ENCODE measurements at regions not wholly inside any gene's neighbourhood (a gene's known extent, or its start where the extent isn't known, plus 50 kb on each side); places are given as distances from the start of the nearest gene placed in this dataset.

DNA sequence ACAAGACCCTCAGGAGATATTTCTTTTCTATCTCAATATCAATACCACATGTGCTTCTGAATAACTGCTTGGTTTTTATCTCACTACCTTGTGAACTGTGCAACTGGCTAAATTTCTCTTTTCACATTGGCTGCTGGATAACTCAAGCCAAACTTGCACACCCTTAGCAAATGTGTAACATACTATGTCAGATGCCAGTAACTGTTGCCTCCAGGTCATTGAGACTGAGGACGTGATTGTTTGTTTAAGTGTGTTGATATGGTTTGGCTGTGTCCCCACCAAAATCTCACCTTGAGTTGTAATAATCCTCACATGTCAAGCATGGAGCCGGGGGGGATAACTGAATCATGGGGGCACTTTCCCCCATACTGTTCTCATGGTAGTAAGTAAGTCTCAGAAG is 90.2 kb upstream of the LIN7C start:
- H2AK5ac ChIP-seq (ENCODE audit: low read length, severe bottlenecking), result no peak overlapping the region
- H3K14ac ChIP-seq (ENCODE audit: low read length in 2 of 2), result no peak overlapping the region
- no peaks in the 10 kb centered on the region for H3K79me1 ChIP-seq (replicated peaks; ENCODE audit: low read length, poor library complexity, severe bottlenecking)
- H3K18ac ChIP-seq (ENCODE audit: low read depth in 1 of 2, low read length in 2 of 2), result no peak overlapping the region
- no peak for DNase-seq
- no peak overlapping the region for H3K23ac ChIP-seq (ENCODE audit: low read length in 2 of 2)
- no peak overlapping the region for H3K4ac ChIP-seq (ENCODE audit: low read depth in 1 of 2, low read length in 2 of 2)
- 84% methylated on average over 2 of the region's 2 CpGs for WGBS
- no peak overlapping the region for H2BK5ac ChIP-seq (ENCODE audit: low read depth, low read length, poor library complexity, severe bottlenecking)
- no peak overlapping the region for H4K8ac ChIP-seq (ENCODE audit: low read length)
- H2AFZ ChIP-seq (ENCODE audit: low read depth, low read length), result no peak overlapping the region
- H4K91ac ChIP-seq (ENCODE audit: low read length), result no peak overlapping the region
- no peaks in the 10 kb centered on the region for H3K27me3 ChIP-seq (ENCODE audit: control insufficient read depth in 1 of 2, insufficient read depth in 1 of 2, low read length in 2 of 2)
- no peak overlapping the region for H3K4me3 ChIP-seq (ENCODE audit: insufficient read depth in 1 of 2, low read depth in 1 of 2, low read length in 2 of 2)
- H3K27ac ChIP-seq (ENCODE audit: low read length, poor library complexity, severe bottlenecking), result no peak overlapping the region
- no peak overlapping the region for H2BK120ac ChIP-seq (ENCODE audit: low read depth, low read length)
- H2BK12ac ChIP-seq (ENCODE audit: low read length in 2 of 2), result no peak overlapping the region
- H2BK15ac ChIP-seq (ENCODE audit: low read depth, poor library complexity, severe bottlenecking), result no peak overlapping the region
- H3K4me2 ChIP-seq (ENCODE audit: low read length, poor library complexity, severe bottlenecking), result no peak overlapping the region
- H3K9me3 ChIP-seq (ENCODE audit: control insufficient read depth, low read length), result peaks cover 4% of the 10 kb centered on the region
- no peaks in the 10 kb centered on the region for H3K36me3 ChIP-seq (ENCODE audit: control insufficient read depth in 1 of 2, insufficient read depth in 2 of 2, low read depth in 1 of 2, low read length in 2 of 2)
- no peak overlapping the region for H3K9ac ChIP-seq (ENCODE audit: low read length)
- H3K4me1 ChIP-seq (ENCODE audit: control insufficient read depth, insufficient read depth, low read depth, low read length), result peaks cover 2% of the 10 kb centered on the region

DNA sequence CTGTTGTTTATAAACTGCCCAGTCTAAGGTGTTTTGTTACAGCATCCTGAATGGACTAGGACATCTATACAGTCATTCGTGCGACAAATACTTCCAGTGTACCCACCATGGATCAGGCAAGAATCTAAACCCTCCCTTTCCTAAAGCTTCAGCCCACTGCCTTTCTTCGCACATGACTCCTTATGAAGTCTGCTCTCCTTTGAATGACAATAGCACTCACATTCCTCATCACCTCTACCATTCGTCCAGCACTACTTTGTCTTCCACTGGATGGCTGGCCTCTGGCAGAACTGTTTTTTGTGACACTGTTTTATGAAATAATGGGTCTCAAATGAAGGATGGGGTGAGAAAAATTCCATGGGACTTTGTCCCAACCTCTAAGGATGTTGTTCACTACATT is 89.8 kb upstream of the LIN7C start:
- Histone ChIP-seq H2AFZ (ENCODE audit: low read depth, low read length) (no peak overlapping the region), H2BK5ac (ENCODE audit: low read depth, low read length, poor library complexity, severe bottlenecking) (no peak overlapping the region), H3K23ac (ENCODE audit: low read length in 2 of 2) (no peak overlapping the region), H3K4me1 (ENCODE audit: control insufficient read depth, insufficient read depth, low read depth, low read length) (peaks cover 2% of the 10 kb centered on the region), H2BK120ac (ENCODE audit: low read depth, low read length) (no peak overlapping the region), H3K4me2 (ENCODE audit: low read length, poor library complexity, severe bottlenecking) (no peak overlapping the region), H4K8ac (ENCODE audit: low read length) (no peak overlapping the region), H3K18ac (ENCODE audit: low read depth in 1 of 2, low read length in 2 of 2) (no peak overlapping the region), H4K91ac (ENCODE audit: low read length) (no peak overlapping the region), H2BK12ac (ENCODE audit: low read length in 2 of 2) (no peak overlapping the region), H3K9me3 (ENCODE audit: control insufficient read depth, low read length) (peaks cover 4% of the 10 kb centered on the region), H3K36me3 (ENCODE audit: control insufficient read depth in 1 of 2, insufficient read depth in 2 of 2, low read depth in 1 of 2, low read length in 2 of 2) (no peaks in the 10 kb centered on the region), H3K79me1 (replicated peaks; ENCODE audit: low read length, poor library complexity, severe bottlenecking) (no peaks in the 10 kb centered on the region), H3K9ac (ENCODE audit: low read length) (no peak overlapping the region), H3K27ac (ENCODE audit: low read length, poor library complexity, severe bottlenecking) (no peak overlapping the region), H3K4me3 (ENCODE audit: insufficient read depth in 1 of 2, low read depth in 1 of 2, low read length in 2 of 2) (no peak overlapping the region), H3K14ac (ENCODE audit: low read length in 2 of 2) (no peak overlapping the region), H3K4ac (ENCODE audit: low read depth in 1 of 2, low read length in 2 of 2) (no peak overlapping the region), H3K27me3 (ENCODE audit: control insufficient read depth in 1 of 2, insufficient read depth in 1 of 2, low read length in 2 of 2) (no peaks in the 10 kb centered on the region), H2AK5ac (ENCODE audit: low read length, severe bottlenecking) (no peak overlapping the region), H2BK15ac (ENCODE audit: low read depth, poor library complexity, severe bottlenecking) (no peak overlapping the region)
- DNase-seq, result no peak
- 94% methylated on average over 3 of the region's 4 CpGs for WGBS

DNA sequence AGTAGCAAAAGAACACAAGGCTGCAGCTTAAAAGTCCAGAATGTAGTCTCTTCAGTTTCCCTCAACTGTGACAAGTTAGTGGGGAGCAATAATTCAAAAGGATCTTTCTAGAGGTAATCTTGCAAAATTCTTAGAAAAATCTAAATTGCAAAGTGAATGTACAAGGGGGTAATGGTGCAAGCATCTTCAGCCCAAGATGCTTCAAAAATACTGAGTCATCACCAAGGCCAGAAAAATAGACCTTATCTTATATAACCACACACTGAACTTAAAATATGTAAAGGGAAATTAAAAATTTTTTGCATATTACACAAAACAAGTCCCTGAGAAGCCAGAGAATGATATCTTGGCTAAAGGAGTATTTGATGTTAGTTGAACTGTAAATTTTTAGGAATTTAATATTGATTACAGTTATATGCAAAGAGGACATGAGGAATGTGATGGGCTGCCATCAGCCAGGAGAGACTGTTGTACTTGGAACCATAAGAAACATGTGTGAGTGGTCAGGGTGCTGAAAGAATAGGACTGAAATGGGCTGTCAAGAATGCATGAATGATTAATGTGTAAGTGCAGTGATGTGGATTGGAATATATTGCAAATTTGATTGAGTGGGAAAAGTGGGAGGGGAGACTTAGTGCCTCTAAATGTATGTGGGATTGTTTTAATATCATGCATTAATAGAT is 85.7 kb upstream of the LIN7C start:
- Histone ChIP-seq H3K14ac (ENCODE audit: low read length in 2 of 2) (no peak overlapping the region), H3K4ac (ENCODE audit: low read depth in 1 of 2, low read length in 2 of 2) (no peak overlapping the region), H3K27ac (ENCODE audit: low read length, poor library complexity, severe bottlenecking) (no peak overlapping the region), H3K4me3 (ENCODE audit: insufficient read depth in 1 of 2, low read depth in 1 of 2, low read length in 2 of 2) (no peak overlapping the region), H3K9ac (ENCODE audit: low read length) (no peak overlapping the region), H3K4me1 (ENCODE audit: control insufficient read depth, insufficient read depth, low read depth, low read length) (no peaks in the 10 kb centered on the region), H3K4me2 (ENCODE audit: low read length, poor library complexity, severe bottlenecking) (no peak overlapping the region), H2AFZ (ENCODE audit: low read depth, low read length) (no peak overlapping the region), H2BK5ac (ENCODE audit: low read depth, low read length, poor library complexity, severe bottlenecking) (no peak overlapping the region), H4K8ac (ENCODE audit: low read length) (no peak overlapping the region), H3K79me1 (replicated peaks; ENCODE audit: low read length, poor library complexity, severe bottlenecking) (no peaks in the 10 kb centered on the region), H3K18ac (ENCODE audit: low read depth in 1 of 2, low read length in 2 of 2) (no peak overlapping the region), H2AK5ac (ENCODE audit: low read length, severe bottlenecking) (no peak overlapping the region), H3K9me3 (ENCODE audit: control insufficient read depth, low read length) (peaks cover 4% of the 10 kb centered on the region), H4K91ac (ENCODE audit: low read length) (no peak overlapping the region), H2BK120ac (ENCODE audit: low read depth, low read length) (no peak overlapping the region), H3K36me3 (ENCODE audit: control insufficient read depth in 1 of 2, insufficient read depth in 2 of 2, low read depth in 1 of 2, low read length in 2 of 2) (no peaks in the 10 kb centered on the region), H3K23ac (ENCODE audit: low read length in 2 of 2) (no peak overlapping the region), H2BK15ac (ENCODE audit: low read depth, poor library complexity, severe bottlenecking) (no peak overlapping the region), H2BK12ac (ENCODE audit: low read length in 2 of 2) (no peak overlapping the region), H3K27me3 (ENCODE audit: control insufficient read depth in 1 of 2, insufficient read depth in 1 of 2, low read length in 2 of 2) (no peaks in the 10 kb centered on the region)
- DNase-seq, result no peak

DNA sequence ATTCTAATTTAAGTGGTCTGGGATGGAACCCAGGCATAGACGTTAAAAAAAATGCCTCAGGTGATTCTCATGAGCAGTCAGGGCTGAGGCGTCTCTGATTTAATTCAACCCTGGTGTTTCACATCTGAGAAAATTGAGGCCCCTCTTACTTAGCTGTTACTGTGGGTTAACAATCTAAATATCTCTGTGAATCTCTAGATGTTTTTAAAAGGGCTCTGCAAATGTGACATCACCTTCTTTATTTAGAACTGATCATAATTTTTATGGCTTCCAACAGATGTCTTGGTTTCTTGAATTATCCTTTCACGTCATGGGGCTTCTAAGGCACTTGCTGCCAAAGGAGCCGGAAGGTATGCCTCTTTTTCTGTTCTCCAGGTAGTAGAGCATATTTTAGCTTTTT is 76.1 kb upstream of the LIN7C start:
- H2AK5ac ChIP-seq (ENCODE audit: low read length, severe bottlenecking), result no peak overlapping the region
- 88% methylated on average over 3 of the region's 4 CpGs for WGBS
- H3K79me1 ChIP-seq (replicated peaks; ENCODE audit: low read length, poor library complexity, severe bottlenecking), result no peaks in the 10 kb centered on the region
- H3K4me2 ChIP-seq (ENCODE audit: low read length, poor library complexity, severe bottlenecking), result no peak overlapping the region
- H3K9ac ChIP-seq (ENCODE audit: low read length), result no peak overlapping the region
- H2AFZ ChIP-seq (ENCODE audit: low read depth, low read length), result no peak overlapping the region
- H3K36me3 ChIP-seq (ENCODE audit: control insufficient read depth in 1 of 2, insufficient read depth in 2 of 2, low read depth in 1 of 2, low read length in 2 of 2), result no peaks in the 10 kb centered on the region
- H3K27ac ChIP-seq (ENCODE audit: low read length, poor library complexity, severe bottlenecking), result no peak overlapping the region
- no peak overlapping the region for H2BK12ac ChIP-seq (ENCODE audit: low read length in 2 of 2)
- no peak overlapping the region for H4K8ac ChIP-seq (ENCODE audit: low read length)
- no peak overlapping the region for H3K18ac ChIP-seq (ENCODE audit: low read depth in 1 of 2, low read length in 2 of 2)
- no peak overlapping the region for H2BK15ac ChIP-seq (ENCODE audit: low read depth, poor library complexity, severe bottlenecking)
- DNase-seq, result no peak
- no peak overlapping the region for H3K14ac ChIP-seq (ENCODE audit: low read length in 2 of 2)
- H3K27me3 ChIP-seq (ENCODE audit: control insufficient read depth in 1 of 2, insufficient read depth in 1 of 2, low read length in 2 of 2), result no peaks in the 10 kb centered on the region
- no peak overlapping the region for H3K4ac ChIP-seq (ENCODE audit: low read depth in 1 of 2, low read length in 2 of 2)
- H2BK5ac ChIP-seq (ENCODE audit: low read depth, low read length, poor library complexity, severe bottlenecking), result no peak overlapping the region
- no peaks in the 10 kb centered on the region for H3K9me3 ChIP-seq (ENCODE audit: control insufficient read depth, low read length)
- no peak overlapping the region for H2BK120ac ChIP-seq (ENCODE audit: low read depth, low read length)
- H4K91ac ChIP-seq (ENCODE audit: low read length), result no peak overlapping the region
- no peaks in the 10 kb centered on the region for H3K4me1 ChIP-seq (ENCODE audit: control insufficient read depth, insufficient read depth, low read depth, low read length)
- H3K4me3 ChIP-seq (ENCODE audit: insufficient read depth in 1 of 2, low read depth in 1 of 2, low read length in 2 of 2), result no peak overlapping the region
- H3K23ac ChIP-seq (ENCODE audit: low read length in 2 of 2), result no peak overlapping the region

Measured in mesenchymal stem cell (in vitro differentiated cells and primary cell).